WTC11 (cell line): ENCODE measurements at regions not wholly inside any gene's neighbourhood (a gene's known extent, or its start where the extent isn't known, plus 50 kb on each side); places are given as distances from the start of the nearest gene placed in this dataset.

Source experiments
- ATAC-seq: fragments of 200-7000 bp; cut with Tn5 transposase; 2 replicates; pipeline ENCODE4 v1.10.0; 2021; ENCODE audit warnings: mild to moderate bottlenecking, moderate library complexity
- CTCF ChIA-PET: fragments of 300-600 bp; sonication (Branson Sonifier 250); formaldehyde crosslinking; loops from one replicate; lab custom pipeline; 2021; ENCODE audit warnings: antibody characterized with exemption; lab: Charles Lee
- POLR2A ChIA-PET: fragments of 350-600 bp; sonication (Branson Sonifier 250); formaldehyde crosslinking; loops from one replicate; lab custom pipeline; 2021; ENCODE audit warnings: antibody characterized with exemption; lab: Charles Lee
- DNase-seq: peaks from one replicate; pipeline ENCODE4 v3.0.0; 2021; ENCODE audit warnings: low spot score
- H3K27ac Mint-ChIP-seq: 2 replicates; pipeline ENCODE4 v1.8.0; 2021; ENCODE audit warnings: mixed read lengths
- H3K27me3 Mint-ChIP-seq: 2 replicates; pipeline ENCODE4 v1.8.0; 2021; ENCODE audit warnings: low read depth, mild to moderate bottlenecking, moderate library complexity, mixed read lengths
- H3K36me3 Mint-ChIP-seq: 2 replicates; pipeline ENCODE4 v1.8.0; 2021; ENCODE audit warnings: mixed read lengths
- H3K4me1 Mint-ChIP-seq: 2 replicates; pipeline ENCODE4 v1.8.0; 2022; ENCODE audit warnings: mixed read lengths
- H3K4me3 Mint-ChIP-seq: 2 replicates; pipeline ENCODE4 v1.8.0; 2021; ENCODE audit warnings: mild to moderate bottlenecking, moderate library complexity, mixed read lengths
- H3K9me3 Mint-ChIP-seq: 2 replicates; pipeline ENCODE4 v1.8.0; 2021; ENCODE audit warnings: mixed read lengths
- ARID4B ChIP-seq: sonication (generic); formaldehyde crosslinking; IDR thresholded peaks from 2 replicates; pipeline ENCODE4 v1.8.0; 2023; ENCODE audit warnings: missing genetic modification reagents, mild to moderate bottlenecking, borderline replicate concordance
- ATF1 ChIP-seq: sonication (generic); formaldehyde crosslinking; IDR thresholded peaks from 2 replicates; pipeline ENCODE4 v1.8.1; 2023; ENCODE audit warnings: mild to moderate bottlenecking, moderate library complexity, missing genetic modification reagents
- FOXK1 ChIP-seq: sonication (generic); formaldehyde crosslinking; IDR thresholded peaks from 2 replicates; pipeline ENCODE4 v1.8.0; 2022; ENCODE audit warnings: mild to moderate bottlenecking, moderate library complexity, missing genetic modification reagents
- GABPB1 ChIP-seq: sonication (generic); formaldehyde crosslinking; IDR thresholded peaks from 2 replicates; pipeline ENCODE4 v1.8.1; 2023; ENCODE audit warnings: mild to moderate bottlenecking, missing genetic modification reagents
- IRF2 ChIP-seq: sonication (generic); formaldehyde crosslinking; IDR thresholded peaks from 2 replicates; pipeline ENCODE4 v1.8.0; 2022; ENCODE audit warnings: low read depth, missing genetic modification reagents, borderline replicate concordance
- NFATC4 ChIP-seq: fragments of 250-450 bp; sonication (Bioruptor Pico); IDR thresholded peaks from 2 replicates; pipeline ENCODE4 v1.9.0; 2021; ENCODE audit warnings: mild to moderate bottlenecking
- NFYB ChIP-seq: sonication (generic); formaldehyde crosslinking; conservative IDR thresholded peaks from 2 replicates; pipeline ENCODE4 v1.8.0; 2022; ENCODE audit warnings: low read depth, missing genetic modification reagents
- PRDM15 ChIP-seq: sonication (generic); formaldehyde crosslinking; IDR thresholded peaks from 2 replicates; pipeline ENCODE4 v1.8.0; 2022; ENCODE audit warnings: missing genetic modification reagents
- ZNF263 ChIP-seq: sonication (generic); formaldehyde crosslinking; IDR thresholded peaks from 2 replicates; pipeline ENCODE4 v1.8.1; 2022; ENCODE audit warnings: low read depth, mild to moderate bottlenecking, moderate library complexity, missing genetic modification reagents
- ZNF317 ChIP-seq: sonication (generic); formaldehyde crosslinking; IDR thresholded peaks from 2 replicates; pipeline ENCODE4 v1.8.1; 2023; ENCODE audit warnings: low read depth, mild to moderate bottlenecking, moderate library complexity, missing genetic modification reagents, borderline replicate concordance
- ZNF512 ChIP-seq: sonication (generic); formaldehyde crosslinking; IDR thresholded peaks from 2 replicates; pipeline ENCODE4 v1.8.1; 2022; ENCODE audit warnings: missing genetic modification reagents, borderline replicate concordance
- TF ChIP-seq, protein P1 (sequence below): sonication (generic); formaldehyde crosslinking; IDR thresholded peaks from 2 replicates; pipeline ENCODE4 v1.8.0; 2023; ENCODE audit warnings: mild to moderate bottlenecking, missing genetic modification reagents
- TF ChIP-seq, protein P2 (sequence below): sonication (generic); formaldehyde crosslinking; IDR thresholded peaks from 2 replicates; pipeline ENCODE4 v1.8.0; 2022; ENCODE audit warnings: mild to moderate bottlenecking, missing genetic modification reagents
- TF ChIP-seq, protein P3 (sequence below): sonication (generic); formaldehyde crosslinking; IDR thresholded peaks from 2 replicates; pipeline ENCODE4 v1.8.0; 2022; ENCODE audit warnings: mild to moderate bottlenecking, missing genetic modification reagents
- TF ChIP-seq, protein P4 (sequence below): sonication (generic); formaldehyde crosslinking; IDR thresholded peaks from 2 replicates; pipeline ENCODE4 v1.8.1; 2023; ENCODE audit warnings: mild to moderate bottlenecking, missing genetic modification reagents

GRCh38 chr16:49181791-49182518, 99.7 kb downstream of the CBLN1 start:
- DNase-seq (no peak), ATAC-seq (no peak; the same call in 1 of the 2 replicates)
- no peak overlapping the region for H3K27ac Mint-ChIP-seq
- H3K4me3 Mint-ChIP-seq, result no peak overlapping the region
- H3K27me3 Mint-ChIP-seq, result no peaks in the 10 kb centered on the region; the same call in 1 of the 2 replicates
- H3K9me3 Mint-ChIP-seq, result no peaks in the 10 kb centered on the region
- no peak for TF ChIP-seq ARID4B (CRISPR knock-in tag)
- no peak for TF ChIP-seq ATF1 (CRISPR knock-in tag)
- no peak for TF ChIP-seq ZNF512 (CRISPR knock-in tag)
- TF ChIP-seq NFYB, result no peak
- TF ChIP-seq ZNF317 (CRISPR knock-in tag), result no peak
- POLR2A ChIA-PET, result no interaction called here
- CTCF ChIA-PET, result interaction anchor here (2.2 kb wide), 1 partner anchor 167 kb away, joined by 5 read pairs; no protein-coding TSS in a partner anchor
- H3K36me3 Mint-ChIP-seq, result no peaks in the 10 kb centered on the region
- peaks cover 18% of the 10 kb centered on the region for H3K4me1 Mint-ChIP-seq

GRCh38 chr16:49179714-49180330, 101.8 kb downstream of the CBLN1 start:
- H3K27me3 Mint-ChIP-seq, result no peaks in the 10 kb centered on the region; the same call in 1 of the 2 replicates
- CTCF ChIA-PET, result interaction anchor here (0.6 to 1.8 kb wide), 3 partner anchors 158 to 643 kb away, joined by 3 read pairs; no protein-coding TSS in a partner anchor
- H3K9me3 Mint-ChIP-seq, result no peaks in the 10 kb centered on the region
- POLR2A ChIA-PET, result no interaction called here
- H3K4me3 Mint-ChIP-seq, result no peak overlapping the region
- no peaks in the 10 kb centered on the region for H3K36me3 Mint-ChIP-seq
- DNase-seq (no peak), ATAC-seq (peak; percentile 23)
- no peak overlapping the region for H3K27ac Mint-ChIP-seq
- peaks cover 18% of the 10 kb centered on the region for H3K4me1 Mint-ChIP-seq
- TF ChIP-seq NFATC4, result no peak
- TF ChIP-seq, protein P1, sequence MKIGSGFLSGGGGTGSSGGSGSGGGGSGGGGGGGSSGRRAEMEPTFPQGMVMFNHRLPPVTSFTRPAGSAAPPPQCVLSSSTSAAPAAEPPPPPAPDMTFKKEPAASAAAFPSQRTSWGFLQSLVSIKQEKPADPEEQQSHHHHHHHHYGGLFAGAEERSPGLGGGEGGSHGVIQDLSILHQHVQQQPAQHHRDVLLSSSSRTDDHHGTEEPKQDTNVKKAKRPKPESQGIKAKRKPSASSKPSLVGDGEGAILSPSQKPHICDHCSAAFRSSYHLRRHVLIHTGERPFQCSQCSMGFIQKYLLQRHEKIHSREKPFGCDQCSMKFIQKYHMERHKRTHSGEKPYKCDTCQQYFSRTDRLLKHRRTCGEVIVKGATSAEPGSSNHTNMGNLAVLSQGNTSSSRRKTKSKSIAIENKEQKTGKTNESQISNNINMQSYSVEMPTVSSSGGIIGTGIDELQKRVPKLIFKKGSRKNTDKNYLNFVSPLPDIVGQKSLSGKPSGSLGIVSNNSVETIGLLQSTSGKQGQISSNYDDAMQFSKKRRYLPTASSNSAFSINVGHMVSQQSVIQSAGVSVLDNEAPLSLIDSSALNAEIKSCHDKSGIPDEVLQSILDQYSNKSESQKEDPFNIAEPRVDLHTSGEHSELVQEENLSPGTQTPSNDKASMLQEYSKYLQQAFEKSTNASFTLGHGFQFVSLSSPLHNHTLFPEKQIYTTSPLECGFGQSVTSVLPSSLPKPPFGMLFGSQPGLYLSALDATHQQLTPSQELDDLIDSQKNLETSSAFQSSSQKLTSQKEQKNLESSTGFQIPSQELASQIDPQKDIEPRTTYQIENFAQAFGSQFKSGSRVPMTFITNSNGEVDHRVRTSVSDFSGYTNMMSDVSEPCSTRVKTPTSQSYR (CRISPR knock-in tag), result no peak
- TF ChIP-seq ATF1 (CRISPR knock-in tag), result no peak
- no peak for TF ChIP-seq ZNF263 (CRISPR knock-in tag)
- TF ChIP-seq, protein P2, sequence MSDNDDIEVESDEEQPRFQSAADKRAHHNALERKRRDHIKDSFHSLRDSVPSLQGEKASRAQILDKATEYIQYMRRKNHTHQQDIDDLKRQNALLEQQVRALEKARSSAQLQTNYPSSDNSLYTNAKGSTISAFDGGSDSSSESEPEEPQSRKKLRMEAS (CRISPR knock-in tag), result no peak
- TF ChIP-seq IRF2 (CRISPR knock-in tag), result no peak
- TF ChIP-seq, protein P3, sequence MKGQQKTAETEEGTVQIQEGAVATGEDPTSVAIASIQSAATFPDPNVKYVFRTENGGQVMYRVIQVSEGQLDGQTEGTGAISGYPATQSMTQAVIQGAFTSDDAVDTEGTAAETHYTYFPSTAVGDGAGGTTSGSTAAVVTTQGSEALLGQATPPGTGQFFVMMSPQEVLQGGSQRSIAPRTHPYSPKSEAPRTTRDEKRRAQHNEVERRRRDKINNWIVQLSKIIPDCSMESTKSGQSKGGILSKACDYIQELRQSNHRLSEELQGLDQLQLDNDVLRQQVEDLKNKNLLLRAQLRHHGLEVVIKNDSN, result no peak
- no peak for TF ChIP-seq PRDM15
- no peak for TF ChIP-seq GABPB1
- TF ChIP-seq, protein P4, sequence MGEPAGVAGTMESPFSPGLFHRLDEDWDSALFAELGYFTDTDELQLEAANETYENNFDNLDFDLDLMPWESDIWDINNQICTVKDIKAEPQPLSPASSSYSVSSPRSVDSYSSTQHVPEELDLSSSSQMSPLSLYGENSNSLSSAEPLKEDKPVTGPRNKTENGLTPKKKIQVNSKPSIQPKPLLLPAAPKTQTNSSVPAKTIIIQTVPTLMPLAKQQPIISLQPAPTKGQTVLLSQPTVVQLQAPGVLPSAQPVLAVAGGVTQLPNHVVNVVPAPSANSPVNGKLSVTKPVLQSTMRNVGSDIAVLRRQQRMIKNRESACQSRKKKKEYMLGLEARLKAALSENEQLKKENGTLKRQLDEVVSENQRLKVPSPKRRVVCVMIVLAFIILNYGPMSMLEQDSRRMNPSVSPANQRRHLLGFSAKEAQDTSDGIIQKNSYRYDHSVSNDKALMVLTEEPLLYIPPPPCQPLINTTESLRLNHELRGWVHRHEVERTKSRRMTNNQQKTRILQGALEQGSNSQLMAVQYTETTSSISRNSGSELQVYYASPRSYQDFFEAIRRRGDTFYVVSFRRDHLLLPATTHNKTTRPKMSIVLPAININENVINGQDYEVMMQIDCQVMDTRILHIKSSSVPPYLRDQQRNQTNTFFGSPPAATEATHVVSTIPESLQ (CRISPR knock-in tag), result no peak
- TF ChIP-seq FOXK1 (CRISPR knock-in tag), result no peak
